ENCODE measurements at regions not wholly inside any gene's neighbourhood (a gene's known extent, or its start where the extent isn't known, plus 50 kb on each side); places are given as distances from the start of the nearest gene placed in this dataset.

DNA sequence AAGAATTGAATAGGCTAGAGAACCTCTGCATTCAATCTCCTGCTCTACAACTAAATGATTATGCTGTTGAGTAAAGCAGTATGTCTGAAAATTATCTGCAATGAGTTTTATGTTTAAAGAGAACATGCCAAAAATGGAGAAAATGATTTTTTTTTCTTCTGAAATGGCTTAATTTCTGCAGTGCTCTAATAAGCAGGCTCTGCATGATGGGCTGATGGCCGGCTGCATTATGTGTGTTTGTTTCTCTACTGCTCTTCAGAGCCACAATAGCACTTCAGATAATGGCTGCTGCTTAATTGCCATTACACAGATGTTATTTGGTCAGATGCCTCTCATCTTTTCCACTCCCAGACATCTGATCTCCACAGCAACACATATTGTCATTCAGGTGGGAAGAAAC lies 286.4 kb upstream of the DMAC1 start:
- no peak overlapping the region for H3K4me3 Mint-ChIP-seq
- no peaks in the 10 kb centered on the region for H3K27me3 Mint-ChIP-seq (ENCODE audit: low read depth)
- H3K27ac Mint-ChIP-seq = no peak overlapping the region
- H3K36me3 Mint-ChIP-seq (ENCODE audit: low read depth) = no peaks in the 10 kb centered on the region
- no peaks in the 10 kb centered on the region for H3K4me1 Mint-ChIP-seq
- no peak for TF ChIP-seq CTCF (IDR thresholded peaks at IDR 0.05; ENCODE audit: unreplicated experiment in 3 of 3)
- peaks cover 25% of the 10 kb centered on the region for H3K9me3 Mint-ChIP-seq

DNA sequence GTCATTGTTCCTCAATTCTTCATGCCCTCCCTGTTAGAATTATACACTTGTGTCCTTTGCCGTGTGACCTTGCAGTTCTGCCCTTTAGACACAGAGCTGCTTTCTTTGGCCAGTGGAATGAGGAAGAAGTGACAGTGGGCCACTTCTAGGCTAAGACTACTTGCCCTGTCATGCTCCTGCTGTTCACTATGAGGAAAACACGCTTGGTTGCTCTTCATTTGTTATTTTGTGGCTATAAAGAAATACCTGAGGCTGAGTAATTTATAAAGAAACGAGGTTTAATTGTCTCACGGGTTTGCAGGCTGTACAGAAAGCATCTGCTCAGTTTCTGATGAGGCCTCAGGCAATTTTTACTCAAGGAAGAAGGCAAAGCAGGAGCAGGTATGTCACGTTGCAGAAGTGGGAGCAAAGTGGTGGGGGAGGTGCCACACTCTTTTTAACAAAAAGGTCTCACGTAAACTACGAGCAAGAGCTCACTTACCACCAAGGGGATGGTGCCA lies 279.1 kb upstream of the DMAC1 start:
- peaks cover 34% of the 10 kb centered on the region for H3K9me3 Mint-ChIP-seq
- no peak overlapping the region for H3K27ac Mint-ChIP-seq
- no peaks in the 10 kb centered on the region for H3K36me3 Mint-ChIP-seq (ENCODE audit: low read depth)
- no peak overlapping the region for H3K4me3 Mint-ChIP-seq
- no peaks in the 10 kb centered on the region for H3K27me3 Mint-ChIP-seq (ENCODE audit: low read depth)
- H3K4me1 Mint-ChIP-seq = no peaks in the 10 kb centered on the region
- no peak for TF ChIP-seq CTCF (IDR thresholded peaks at IDR 0.05; ENCODE audit: unreplicated experiment in 3 of 3)

- H3K4me1 Mint-ChIP-seq = no peaks in the 10 kb centered on the region
- no peak overlapping the region for H3K27ac Mint-ChIP-seq
- no peaks in the 10 kb centered on the region for H3K27me3 Mint-ChIP-seq (ENCODE audit: low read depth)
- no peak for TF ChIP-seq CTCF (IDR thresholded peaks at IDR 0.05; ENCODE audit: unreplicated experiment in 3 of 3)
- no peaks in the 10 kb centered on the region for H3K36me3 Mint-ChIP-seq (ENCODE audit: low read depth)
- no peak overlapping the region for H3K4me3 Mint-ChIP-seq
- H3K9me3 Mint-ChIP-seq = peaks cover 4% of the 10 kb centered on the region
Observed at GRCh38 chr9:8074713-8075286, 275.2 kb upstream of the DMAC1 start.

DNA sequence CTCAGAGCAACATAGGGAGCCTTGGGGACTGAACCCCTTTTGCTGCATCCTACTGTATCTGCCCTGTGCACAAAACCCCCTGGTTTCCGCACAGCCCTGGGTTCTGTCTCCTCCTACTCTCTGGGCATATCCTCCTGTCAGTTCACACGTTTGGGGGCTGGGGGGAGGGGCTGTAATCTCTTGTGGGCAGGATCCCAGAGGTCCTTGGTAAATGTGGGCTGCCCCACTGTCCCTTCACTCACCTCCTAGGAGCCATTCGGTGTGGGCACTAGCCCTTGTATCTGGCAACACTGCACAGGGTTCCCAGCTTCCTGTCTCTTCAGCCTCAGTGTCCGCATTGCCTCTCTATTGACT lies 271.8 kb upstream of the DMAC1 start:
- peaks cover 4% of the 10 kb centered on the region for H3K36me3 Mint-ChIP-seq (ENCODE audit: low read depth)
- H3K9me3 Mint-ChIP-seq = peaks cover 7% of the 10 kb centered on the region
- TF ChIP-seq CTCF (IDR thresholded peaks at IDR 0.05; ENCODE audit: unreplicated experiment in 3 of 3) = no peak
- H3K4me3 Mint-ChIP-seq = no peak overlapping the region
- H3K4me1 Mint-ChIP-seq = no peaks in the 10 kb centered on the region
- no peaks in the 10 kb centered on the region for H3K27me3 Mint-ChIP-seq (ENCODE audit: low read depth)
- H3K27ac Mint-ChIP-seq = no peak overlapping the region

- Mint-ChIP-seq H3K27ac (no peak overlapping the region), H3K9me3 (peaks cover 7% of the 10 kb centered on the region), H3K4me3 (no peak overlapping the region), H3K4me1 (no peaks in the 10 kb centered on the region), H3K27me3 (ENCODE audit: low read depth) (no peaks in the 10 kb centered on the region), H3K36me3 (ENCODE audit: low read depth) (peaks cover 4% of the 10 kb centered on the region)
- TF ChIP-seq CTCF (IDR thresholded peaks at IDR 0.05; ENCODE audit: unreplicated experiment in 3 of 3) = no peak
Observed at GRCh38 chr9:8070779-8071444, 271.3 kb upstream of the DMAC1 start.

DNA sequence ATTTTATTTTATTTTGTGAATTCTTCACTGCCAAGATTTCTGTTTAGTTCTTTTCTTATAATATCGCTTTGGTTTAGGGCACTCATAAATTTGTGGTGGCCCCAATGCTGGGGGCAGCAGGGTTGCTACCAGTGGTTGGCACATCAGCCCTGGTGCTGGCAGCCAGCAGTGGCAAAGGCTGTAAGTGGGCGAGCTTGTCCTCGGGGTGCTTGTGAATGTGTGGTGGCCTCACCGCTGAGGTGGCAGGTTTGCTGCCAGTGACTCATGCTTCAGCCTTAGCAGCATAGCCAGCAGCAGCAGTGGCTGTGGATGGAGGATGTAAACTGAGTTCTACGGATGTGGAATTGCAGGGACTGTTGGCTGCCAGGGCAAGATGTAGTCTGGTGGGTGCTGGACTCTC lies 262.9 kb upstream of the DMAC1 start:
- Mint-ChIP-seq H3K36me3 (ENCODE audit: low read depth) (no peaks in the 10 kb centered on the region), H3K27ac (no peak overlapping the region), H3K4me1 (no peaks in the 10 kb centered on the region), H3K27me3 (ENCODE audit: low read depth) (no peaks in the 10 kb centered on the region), H3K4me3 (no peak overlapping the region), H3K9me3 (peaks cover 30% of the 10 kb centered on the region)
- TF ChIP-seq CTCF (IDR thresholded peaks at IDR 0.05; ENCODE audit: unreplicated experiment in 3 of 3) = no peak
